ENCODE measurements at regions not wholly inside any gene's neighbourhood (a gene's known extent, or its start where the extent isn't known, plus 50 kb on each side); places are given as distances from the start of the nearest gene placed in this dataset.

DNA sequence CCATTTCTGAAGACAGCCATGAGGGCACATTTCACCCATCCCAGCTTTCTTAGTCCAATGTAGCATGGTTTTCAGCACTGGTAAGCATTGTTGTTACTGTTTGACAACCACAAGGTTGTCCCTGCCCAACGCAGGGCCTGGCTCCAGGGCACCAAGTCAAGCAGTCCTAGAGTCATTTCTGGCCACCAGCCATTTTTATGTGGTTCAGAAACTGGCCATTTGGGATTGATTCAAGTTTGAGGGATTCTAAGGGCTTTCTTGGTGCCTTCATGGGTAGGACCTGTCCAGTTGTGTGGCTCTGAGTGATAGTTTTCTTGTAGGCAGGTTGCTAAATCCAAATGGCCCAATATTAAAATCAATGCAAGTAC, 535.4 kb upstream of the USP24 start:
- H2AFZ ChIP-seq (ENCODE audit: low read length), result no peak overlapping the region
- no peaks in the 10 kb centered on the region for H3K27me3 ChIP-seq (ENCODE audit: insufficient read depth, low read length, poor library complexity, severe bottlenecking)
- H3K4me2 ChIP-seq (ENCODE audit: low read depth, low read length, poor library complexity, severe bottlenecking), result no peak overlapping the region
- TF ChIP-seq EZH2phosphoT487 (IDR thresholded peaks at IDR 0.05; ENCODE audit: borderline replicate concordance) (no peak), CTCF (conservative IDR thresholded peaks at IDR 0.05; ENCODE audit: low read length) (no peak)
- no peaks in the 10 kb centered on the region for H3K4me1 ChIP-seq (ENCODE audit: insufficient read depth, low read length, poor library complexity, severe bottlenecking)
- no peaks in the 10 kb centered on the region for H4K20me1 ChIP-seq (ENCODE audit: insufficient read depth, low read length, poor library complexity, severe bottlenecking)
- H3K9ac ChIP-seq (ENCODE audit: low read depth, low read length, poor library complexity, severe bottlenecking), result no peak overlapping the region
- no peaks in the 10 kb centered on the region for H3K9me2 ChIP-seq (replicated peaks; ENCODE audit: low read depth, low read length)
- H3K79me2 ChIP-seq (ENCODE audit: insufficient read depth, low read length), result no peaks in the 10 kb centered on the region
- H3F3A ChIP-seq (ENCODE audit: low read depth), result no peaks in the 10 kb centered on the region
- no peaks in the 10 kb centered on the region for H3K36me3 ChIP-seq (ENCODE audit: insufficient read depth, low read length)
- H3K9me3 ChIP-seq (ENCODE audit: insufficient read depth, low read depth, low read length), result no peaks in the 10 kb centered on the region
- no peak overlapping the region for H3K4me3 ChIP-seq (ENCODE audit: low read length, poor library complexity, severe bottlenecking)

GRCh38 chr1:55749975-55750627, 534.9 kb upstream of the USP24 start:
- no peaks in the 10 kb centered on the region for H3K36me3 ChIP-seq (ENCODE audit: insufficient read depth, low read length)
- no peaks in the 10 kb centered on the region for H3K9me2 ChIP-seq (replicated peaks; ENCODE audit: low read depth, low read length)
- H3K27me3 ChIP-seq (ENCODE audit: insufficient read depth, low read length, poor library complexity, severe bottlenecking), result no peaks in the 10 kb centered on the region
- H3K9ac ChIP-seq (ENCODE audit: low read depth, low read length, poor library complexity, severe bottlenecking), result no peak overlapping the region
- H3K9me3 ChIP-seq (ENCODE audit: insufficient read depth, low read depth, low read length), result no peaks in the 10 kb centered on the region
- H3K4me3 ChIP-seq (ENCODE audit: low read length, poor library complexity, severe bottlenecking), result no peak overlapping the region
- no peak overlapping the region for H2AFZ ChIP-seq (ENCODE audit: low read length)
- H4K20me1 ChIP-seq (ENCODE audit: insufficient read depth, low read length, poor library complexity, severe bottlenecking), result no peaks in the 10 kb centered on the region
- H3K79me2 ChIP-seq (ENCODE audit: insufficient read depth, low read length), result no peaks in the 10 kb centered on the region
- TF ChIP-seq CTCF (conservative IDR thresholded peaks at IDR 0.05; ENCODE audit: low read length), result no peak
- no peak for TF ChIP-seq EZH2phosphoT487 (IDR thresholded peaks at IDR 0.05; ENCODE audit: borderline replicate concordance)
- no peak overlapping the region for H3K4me2 ChIP-seq (ENCODE audit: low read depth, low read length, poor library complexity, severe bottlenecking)
- H3F3A ChIP-seq (ENCODE audit: low read depth), result no peaks in the 10 kb centered on the region
- H3K4me1 ChIP-seq (ENCODE audit: insufficient read depth, low read length, poor library complexity, severe bottlenecking), result no peaks in the 10 kb centered on the region

DNA sequence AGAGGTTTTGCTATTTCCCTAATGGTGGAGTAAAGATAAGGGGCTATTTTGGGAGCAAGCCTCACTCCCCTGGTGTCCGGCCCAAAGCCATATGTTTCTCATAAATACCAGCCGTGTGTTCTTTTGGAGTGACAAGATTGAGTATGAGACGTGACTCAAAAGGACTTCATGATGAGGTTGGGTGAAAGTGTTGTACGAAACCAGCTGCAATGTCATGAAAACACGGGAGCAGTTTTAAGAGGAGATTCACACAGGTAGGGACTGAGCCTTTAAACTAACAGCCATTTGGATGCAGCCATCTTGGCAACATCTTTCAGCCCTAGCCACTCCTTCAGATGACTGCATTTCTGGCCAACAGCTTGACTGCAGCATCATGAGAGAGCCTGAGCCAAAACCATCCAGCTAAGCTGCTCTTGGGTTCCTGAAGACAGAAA, 532.3 kb upstream of the USP24 start:
- H3K36me3 ChIP-seq (ENCODE audit: insufficient read depth, low read length), result no peaks in the 10 kb centered on the region
- no peaks in the 10 kb centered on the region for H3K4me1 ChIP-seq (ENCODE audit: insufficient read depth, low read length, poor library complexity, severe bottlenecking)
- no peak overlapping the region for H3K9ac ChIP-seq (ENCODE audit: low read depth, low read length, poor library complexity, severe bottlenecking)
- TF ChIP-seq EZH2phosphoT487 (IDR thresholded peaks at IDR 0.05; ENCODE audit: borderline replicate concordance), result no peak
- TF ChIP-seq CTCF (conservative IDR thresholded peaks at IDR 0.05; ENCODE audit: low read length), result no peak
- H4K20me1 ChIP-seq (ENCODE audit: insufficient read depth, low read length, poor library complexity, severe bottlenecking), result no peaks in the 10 kb centered on the region
- H2AFZ ChIP-seq (ENCODE audit: low read length), result no peak overlapping the region
- no peaks in the 10 kb centered on the region for H3K9me2 ChIP-seq (replicated peaks; ENCODE audit: low read depth, low read length)
- H3K79me2 ChIP-seq (ENCODE audit: insufficient read depth, low read length), result no peaks in the 10 kb centered on the region
- H3K9me3 ChIP-seq (ENCODE audit: insufficient read depth, low read depth, low read length), result no peaks in the 10 kb centered on the region
- no peaks in the 10 kb centered on the region for H3F3A ChIP-seq (ENCODE audit: low read depth)
- H3K27me3 ChIP-seq (ENCODE audit: insufficient read depth, low read length, poor library complexity, severe bottlenecking), result no peaks in the 10 kb centered on the region
- H3K4me3 ChIP-seq (ENCODE audit: low read length, poor library complexity, severe bottlenecking), result no peak overlapping the region
- H3K4me2 ChIP-seq (ENCODE audit: low read depth, low read length, poor library complexity, severe bottlenecking), result no peak overlapping the region

All from Loucy (cell line).